ENCODE measurements at regions not wholly inside any gene's neighbourhood (a gene's known extent, or its start where the extent isn't known, plus 50 kb on each side); places are given as distances from the start of the nearest gene placed in this dataset.

DNA sequence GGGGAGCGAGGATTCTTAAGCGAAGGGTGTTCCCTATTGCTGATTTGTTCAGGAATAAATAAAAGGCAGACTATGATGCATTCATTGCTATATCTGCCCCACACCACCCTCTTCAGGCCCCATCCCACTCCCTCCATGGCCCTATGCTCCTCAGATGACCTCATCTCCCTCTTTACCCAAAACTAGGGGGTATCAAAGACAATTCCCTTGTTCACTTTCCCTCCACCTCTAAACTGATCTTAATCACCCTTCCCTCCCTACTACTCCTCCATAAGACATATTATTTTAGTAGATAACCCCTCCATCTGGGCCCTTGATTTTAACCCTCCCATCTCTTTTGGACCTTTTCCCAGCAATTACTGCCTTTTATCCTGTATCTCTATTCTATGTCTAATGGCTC is 434.9 kb upstream of the RUNX1 start:
- Histone ChIP-seq H3K4me2 (ENCODE audit: low read length) (no peak overlapping the region), H3K36me3 (ENCODE audit: insufficient read depth, low read length) (no peaks in the 10 kb centered on the region), H3K79me2 (ENCODE audit: insufficient read depth, low read depth, low read length) (no peaks in the 10 kb centered on the region), H3K27ac (ENCODE audit: low read depth, low read length, poor library complexity, severe bottlenecking) (no peak overlapping the region), H3K4me1 (ENCODE audit: insufficient read depth, low read length, poor library complexity, severe bottlenecking) (no peaks in the 10 kb centered on the region), H3K4me3 (ENCODE audit: low read depth, low read length, poor library complexity, severe bottlenecking) (no peak overlapping the region), H4K20me1 (ENCODE audit: insufficient read depth, low read length) (no peaks in the 10 kb centered on the region), H3K9me2 (ENCODE audit: insufficient read depth, low read length) (no peaks in the 10 kb centered on the region), H2AFZ (ENCODE audit: low read length) (no peak overlapping the region), H3K9me3 (ENCODE audit: low read length) (no peaks in the 10 kb centered on the region; the same call in 1 of the 2 replicates)
- BruUV-seq (replicated peaks) = no TSS peak
- intact Hi-C loops (cut with micrococcal nuclease; ENCODE audit: unreplicated experiment) = no loop called here
- no peak for TF ChIP-seq EZH2phosphoT487 (IDR thresholded peaks at IDR 0.05; ENCODE audit: borderline replicate concordance, low read depth, low read length)
- TF ChIP-seq, protein P1, sequence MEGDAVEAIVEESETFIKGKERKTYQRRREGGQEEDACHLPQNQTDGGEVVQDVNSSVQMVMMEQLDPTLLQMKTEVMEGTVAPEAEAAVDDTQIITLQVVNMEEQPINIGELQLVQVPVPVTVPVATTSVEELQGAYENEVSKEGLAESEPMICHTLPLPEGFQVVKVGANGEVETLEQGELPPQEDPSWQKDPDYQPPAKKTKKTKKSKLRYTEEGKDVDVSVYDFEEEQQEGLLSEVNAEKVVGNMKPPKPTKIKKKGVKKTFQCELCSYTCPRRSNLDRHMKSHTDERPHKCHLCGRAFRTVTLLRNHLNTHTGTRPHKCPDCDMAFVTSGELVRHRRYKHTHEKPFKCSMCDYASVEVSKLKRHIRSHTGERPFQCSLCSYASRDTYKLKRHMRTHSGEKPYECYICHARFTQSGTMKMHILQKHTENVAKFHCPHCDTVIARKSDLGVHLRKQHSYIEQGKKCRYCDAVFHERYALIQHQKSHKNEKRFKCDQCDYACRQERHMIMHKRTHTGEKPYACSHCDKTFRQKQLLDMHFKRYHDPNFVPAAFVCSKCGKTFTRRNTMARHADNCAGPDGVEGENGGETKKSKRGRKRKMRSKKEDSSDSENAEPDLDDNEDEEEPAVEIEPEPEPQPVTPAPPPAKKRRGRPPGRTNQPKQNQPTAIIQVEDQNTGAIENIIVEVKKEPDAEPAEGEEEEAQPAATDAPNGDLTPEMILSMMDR (conservative IDR thresholded peaks at IDR 0.05; ENCODE audit: low read length) = no peak
- POLR2A ChIA-PET = no interaction called here
- CTCF ChIA-PET (ENCODE audit: unreplicated experiment) = no interaction called here
- DNase-seq (ENCODE audit: low spot score) = no peak

DNA sequence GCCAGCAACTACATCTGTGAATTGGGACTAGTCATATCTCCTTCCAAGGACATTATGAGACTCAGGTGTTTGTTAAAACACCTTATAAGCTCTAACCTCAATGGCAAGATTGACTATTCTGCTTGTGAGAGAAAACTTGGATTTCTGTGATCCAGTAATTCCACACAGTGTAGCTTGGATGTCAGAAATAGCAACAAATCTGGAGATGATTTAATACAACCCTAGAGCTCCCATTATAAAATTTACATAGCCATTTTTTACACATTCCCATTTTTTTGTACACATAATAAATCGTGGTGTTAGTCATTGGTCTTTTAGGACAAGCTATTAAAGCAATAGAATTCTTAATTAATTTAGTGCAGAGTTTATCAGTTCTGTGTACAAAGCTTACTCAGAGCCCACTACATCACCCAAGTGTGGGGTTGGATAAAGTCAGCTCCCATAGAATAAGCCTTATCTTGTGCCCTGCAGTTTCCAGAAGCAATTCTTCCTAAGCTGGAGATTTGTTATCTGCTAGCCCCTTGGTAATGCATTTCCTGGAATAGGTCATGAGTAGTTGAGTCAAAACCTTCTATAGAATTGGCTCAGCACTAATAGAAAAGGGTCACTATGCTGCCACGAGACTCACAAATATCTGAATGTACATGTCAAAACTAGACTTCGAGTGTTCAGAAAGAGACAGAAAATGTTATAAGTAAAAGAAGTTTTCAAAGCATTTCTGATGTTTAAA is 434.0 kb upstream of the RUNX1 start:
- ChIA-PET CTCF (ENCODE audit: unreplicated experiment) (no interaction called here), POLR2A (interaction anchor here (0.6 to 1.2 kb wide), 3 partner anchors 17 to 64 kb away, joined by 3 to 5 read pairs (median 4); no protein-coding TSS in a partner anchor)
- H3K79me2 ChIP-seq (ENCODE audit: insufficient read depth, low read depth, low read length) = no peaks in the 10 kb centered on the region
- H3K27ac ChIP-seq (ENCODE audit: low read depth, low read length, poor library complexity, severe bottlenecking) = no peak overlapping the region
- no peak for TF ChIP-seq EZH2phosphoT487 (IDR thresholded peaks at IDR 0.05; ENCODE audit: borderline replicate concordance, low read depth, low read length)
- TF ChIP-seq, protein P1 (conservative IDR thresholded peaks at IDR 0.05; ENCODE audit: low read length) = no peak
- BruUV-seq (replicated peaks) = no TSS peak
- no peaks in the 10 kb centered on the region for H3K36me3 ChIP-seq (ENCODE audit: insufficient read depth, low read length)
- H3K9me3 ChIP-seq (ENCODE audit: low read length) = no peaks in the 10 kb centered on the region; the same call in 1 of the 2 replicates
- no peak overlapping the region for H3K4me2 ChIP-seq (ENCODE audit: low read length)
- DNase-seq (ENCODE audit: low spot score) = no peak
- H3K4me3 ChIP-seq (ENCODE audit: low read depth, low read length, poor library complexity, severe bottlenecking) = no peak overlapping the region
- H2AFZ ChIP-seq (ENCODE audit: low read length) = no peak overlapping the region
- H3K9me2 ChIP-seq (ENCODE audit: insufficient read depth, low read length) = no peaks in the 10 kb centered on the region
- no peaks in the 10 kb centered on the region for H4K20me1 ChIP-seq (ENCODE audit: insufficient read depth, low read length)
- intact Hi-C loops (cut with micrococcal nuclease; ENCODE audit: unreplicated experiment) = no loop called here
- no peaks in the 10 kb centered on the region for H3K4me1 ChIP-seq (ENCODE audit: insufficient read depth, low read length, poor library complexity, severe bottlenecking)

DNA sequence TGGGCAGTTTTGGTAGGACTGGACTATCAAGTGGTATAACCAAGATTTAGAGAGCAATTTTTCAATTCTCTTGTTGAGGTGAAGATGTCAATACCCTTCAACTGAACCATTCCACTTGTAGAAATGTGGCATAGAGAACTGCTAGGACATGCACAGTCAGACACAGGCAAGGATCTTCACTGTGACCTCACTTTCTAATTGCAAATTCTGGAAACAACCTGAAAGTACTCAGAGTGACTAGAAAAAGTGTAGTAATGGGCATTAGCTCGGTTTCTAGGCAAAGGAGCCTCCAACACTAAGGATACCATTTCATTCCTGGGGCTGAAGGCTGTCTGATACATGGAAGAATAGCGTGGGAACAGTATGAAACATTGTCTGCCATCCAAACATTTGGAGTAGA is 433.0 kb upstream of the RUNX1 start:
- H4K20me1 ChIP-seq (ENCODE audit: insufficient read depth, low read length) = no peaks in the 10 kb centered on the region
- no peaks in the 10 kb centered on the region for H3K9me2 ChIP-seq (ENCODE audit: insufficient read depth, low read length)
- H3K4me2 ChIP-seq (ENCODE audit: low read length) = no peak overlapping the region
- H3K4me3 ChIP-seq (ENCODE audit: low read depth, low read length, poor library complexity, severe bottlenecking) = no peak overlapping the region
- POLR2A ChIA-PET = no interaction called here
- no peak for DNase-seq (ENCODE audit: low spot score)
- no peaks in the 10 kb centered on the region for H3K4me1 ChIP-seq (ENCODE audit: insufficient read depth, low read length, poor library complexity, severe bottlenecking)
- TF ChIP-seq, protein P1 (conservative IDR thresholded peaks at IDR 0.05; ENCODE audit: low read length) = no peak
- no peak for TF ChIP-seq EZH2phosphoT487 (IDR thresholded peaks at IDR 0.05; ENCODE audit: borderline replicate concordance, low read depth, low read length)
- H2AFZ ChIP-seq (ENCODE audit: low read length) = no peak overlapping the region
- H3K27ac ChIP-seq (ENCODE audit: low read depth, low read length, poor library complexity, severe bottlenecking) = no peak overlapping the region
- H3K79me2 ChIP-seq (ENCODE audit: insufficient read depth, low read depth, low read length) = no peaks in the 10 kb centered on the region
- intact Hi-C loops (cut with micrococcal nuclease; ENCODE audit: unreplicated experiment) = no loop called here
- no peaks in the 10 kb centered on the region; the same call in 1 of the 2 replicates for H3K9me3 ChIP-seq (ENCODE audit: low read length)
- CTCF ChIA-PET (ENCODE audit: unreplicated experiment) = no interaction called here
- H3K36me3 ChIP-seq (ENCODE audit: insufficient read depth, low read length) = no peaks in the 10 kb centered on the region
- no TSS peak for BruUV-seq (replicated peaks)

Data from OCI-LY7 (cell line).